ENCODE measurements at regions not wholly inside any gene's neighbourhood (a gene's known extent, or its start where the extent isn't known, plus 50 kb on each side); places are given as distances from the start of the nearest gene placed in this dataset.

DNA sequence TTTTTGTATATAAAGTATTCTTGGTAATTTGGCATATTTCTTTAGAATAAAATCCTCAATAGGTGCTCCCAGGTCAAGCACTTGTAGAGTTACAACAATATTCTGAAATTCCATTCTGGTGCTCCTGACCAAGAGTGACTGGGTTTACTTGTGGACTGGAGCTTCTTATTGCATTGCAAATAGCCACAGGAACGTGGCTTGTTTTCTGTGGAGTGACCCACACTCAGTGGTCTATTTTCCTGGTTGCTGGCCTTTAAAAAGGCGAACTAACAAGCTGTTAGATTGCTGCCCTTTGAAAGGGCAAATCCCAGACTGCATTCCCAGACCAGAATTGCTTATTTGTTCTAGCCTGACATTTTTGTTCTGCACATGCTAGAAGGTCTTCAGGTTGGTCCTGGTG lies 658.8 kb upstream of the GOT2 start:
- in situ Hi-C loops (cut with MboI) (no loop called here), intact Hi-C loops (cut with micrococcal nuclease; ENCODE audit: unreplicated experiment) (no loop called here)
- H3K79me2 ChIP-seq (ENCODE audit: control insufficient read depth, insufficient read depth, low read length), result no peaks in the 10 kb centered on the region
- no peaks in the 10 kb centered on the region for H3K4me1 ChIP-seq (ENCODE audit: control insufficient read depth, insufficient read depth, low read length)
- BruUV-seq (replicated peaks), result no TSS peak
- H3K36me3 ChIP-seq (ENCODE audit: control insufficient read depth in 2 of 2, insufficient read depth in 2 of 2, low read length in 1 of 2), result no peaks in the 10 kb centered on the region
- no peaks in the 10 kb centered on the region for H4K20me1 ChIP-seq (ENCODE audit: control insufficient read depth, insufficient read depth)
- SMC1A ChIA-PET (ENCODE audit: uncharacterized antibody, unreplicated experiment), result no interaction called here
- H3K4me2 ChIP-seq (ENCODE audit: control insufficient read depth, insufficient read depth), result no peak overlapping the region
- CTCF ChIA-PET, result no interaction called here
- ATAC-seq (no peak), DNase-seq (ENCODE audit: low read depth, low spot score) (no peak), FAIRE-seq (no peak)
- H3K9ac ChIP-seq (ENCODE audit: control insufficient read depth, insufficient read depth, low read length), result no peak overlapping the region
- H3K4me3 ChIP-seq, result no peak overlapping the region
- no peaks in the 10 kb centered on the region for H3K27me3 ChIP-seq (replicated peaks in 1 of 2; ENCODE audit: control insufficient read depth in 2 of 2, insufficient read depth in 2 of 2, low read length in 1 of 2)
- 0% methylated on average over 2 of the region's 2 CpGs for WGBS (ENCODE audit: insufficient coverage, insufficient replicate concordance, low lambda C conversion rate, missing lambda C conversion rate)
- no peaks in the 10 kb centered on the region for H3K9me3 ChIP-seq (replicated peaks; ENCODE audit: control insufficient read depth, insufficient read depth, low read length)
- TF ChIP-seq, protein P1, sequence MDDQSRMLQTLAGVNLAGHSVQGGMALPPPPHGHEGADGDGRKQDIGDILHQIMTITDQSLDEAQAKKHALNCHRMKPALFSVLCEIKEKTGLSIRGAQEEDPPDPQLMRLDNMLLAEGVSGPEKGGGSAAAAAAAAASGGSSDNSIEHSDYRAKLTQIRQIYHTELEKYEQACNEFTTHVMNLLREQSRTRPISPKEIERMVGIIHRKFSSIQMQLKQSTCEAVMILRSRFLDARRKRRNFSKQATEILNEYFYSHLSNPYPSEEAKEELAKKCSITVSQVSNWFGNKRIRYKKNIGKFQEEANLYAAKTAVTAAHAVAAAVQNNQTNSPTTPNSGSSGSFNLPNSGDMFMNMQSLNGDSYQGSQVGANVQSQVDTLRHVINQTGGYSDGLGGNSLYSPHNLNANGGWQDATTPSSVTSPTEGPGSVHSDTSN (IDR thresholded peaks at IDR 0.05; ENCODE audit: insufficient replicate concordance, low read depth, low read length), result no peak
- TF ChIP-seq, protein P2, sequence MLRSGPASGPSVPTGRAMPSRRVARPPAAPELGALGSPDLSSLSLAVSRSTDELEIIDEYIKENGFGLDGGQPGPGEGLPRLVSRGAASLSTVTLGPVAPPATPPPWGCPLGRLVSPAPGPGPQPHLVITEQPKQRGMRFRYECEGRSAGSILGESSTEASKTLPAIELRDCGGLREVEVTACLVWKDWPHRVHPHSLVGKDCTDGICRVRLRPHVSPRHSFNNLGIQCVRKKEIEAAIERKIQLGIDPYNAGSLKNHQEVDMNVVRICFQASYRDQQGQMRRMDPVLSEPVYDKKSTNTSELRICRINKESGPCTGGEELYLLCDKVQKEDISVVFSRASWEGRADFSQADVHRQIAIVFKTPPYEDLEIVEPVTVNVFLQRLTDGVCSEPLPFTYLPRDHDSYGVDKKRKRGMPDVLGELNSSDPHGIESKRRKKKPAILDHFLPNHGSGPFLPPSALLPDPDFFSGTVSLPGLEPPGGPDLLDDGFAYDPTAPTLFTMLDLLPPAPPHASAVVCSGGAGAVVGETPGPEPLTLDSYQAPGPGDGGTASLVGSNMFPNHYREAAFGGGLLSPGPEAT (IDR thresholded peaks at IDR 0.05; ENCODE audit: low read depth), result no peak
- TF ChIP-seq IRF4 (IDR thresholded peaks at IDR 0.05; ENCODE audit: low read depth, low read length), result no peak
- TF ChIP-seq RUNX3 (IDR thresholded peaks at IDR 0.05; ENCODE audit: low read length), result no peak
- H2AFZ ChIP-seq (ENCODE audit: control insufficient read depth, low read depth, low read length), result no peak overlapping the region
- RAD21 ChIA-PET (ENCODE audit: unreplicated experiment), result interaction anchor here (1.0 kb wide), 1 partner anchor 9 kb away, joined by 3 read pairs; no protein-coding TSS in a partner anchor
- POLR2A ChIA-PET, result no interaction called here
- no peak overlapping the region for H3K27ac ChIP-seq (ENCODE audit: control insufficient read depth, insufficient read depth)
